Osteoblast (primary cell): ENCODE measurements at regions not wholly inside any gene's neighbourhood (a gene's known extent, or its start where the extent isn't known, plus 50 kb on each side); places are given as distances from the start of the nearest gene placed in this dataset.

Source experiments
- DNase-seq: peaks from one replicate; pipeline ENCODE4 v3.0.0; 2011; ENCODE audit warnings: low spot score, mixed read lengths; ENCODE audit not compliant: insufficient read length; ENCODE audit errors: missing footprints
- H2AFZ ChIP-seq: 2 replicates; pipeline ENCODE4 v1.6.0; 2011; ENCODE audit warnings: mild to moderate bottlenecking, low read length
- H3K27ac ChIP-seq: 2 replicates; pipeline ENCODE4 v1.5.1; 2011; ENCODE audit warnings: mild to moderate bottlenecking, low read depth, low read length, moderate library complexity
- H3K27me3 ChIP-seq: 2 replicates; pipeline ENCODE4 v1.6.0; 2012; ENCODE audit warnings: mild to moderate bottlenecking, control low read depth, inconsistent platforms, low read length, moderate library complexity; ENCODE audit not compliant: insufficient read depth
- H3K36me3 ChIP-seq: 2 replicates; pipeline ENCODE4 v1.5.1; 2011; ENCODE audit warnings: mild to moderate bottlenecking, low read length, control low read depth, moderate library complexity; ENCODE audit not compliant: insufficient read depth
- H3K4me1 ChIP-seq: 2 replicates; pipeline ENCODE4 v1.5.1; 2011; ENCODE audit warnings: mild to moderate bottlenecking, low read length, control low read depth, moderate library complexity; ENCODE audit not compliant: insufficient read depth
- H3K4me2 ChIP-seq: 2 replicates; pipeline ENCODE4 v1.6.0; 2011; ENCODE audit warnings: mild to moderate bottlenecking, low read length; ENCODE audit not compliant: insufficient read depth
- H3K4me3 ChIP-seq: fragments of 200-600 bp; sonication (generic); 3 replicates; pipeline ENCODE4 v1.5.1; 2012; ENCODE audit warnings: mild to moderate bottlenecking, low read length, inconsistent platforms; ENCODE audit not compliant: insufficient read depth
- H3K79me2 ChIP-seq: 2 replicates; pipeline ENCODE4 v1.6.0; 2012; ENCODE audit warnings: mild to moderate bottlenecking, low read length, control low read depth, inconsistent platforms; ENCODE audit not compliant: insufficient read depth
- H3K9me3 ChIP-seq: 2 replicates; pipeline ENCODE4 v1.5.1; 2011; ENCODE audit warnings: low read depth, low read length, control low read depth
- H4K20me1 ChIP-seq: 2 replicates; pipeline ENCODE4 v1.6.0; 2012; ENCODE audit warnings: mild to moderate bottlenecking, low read length, control low read depth; ENCODE audit not compliant: insufficient read depth
- TF ChIP-seq, protein P1 (sequence below): IDR thresholded peaks from 2 replicates; pipeline ENCODE4 v1.5.1; 2011; ENCODE audit warnings: mild to moderate bottlenecking, low read depth, low read length, moderate library complexity; ENCODE audit errors: extremely low read depth

DNA sequence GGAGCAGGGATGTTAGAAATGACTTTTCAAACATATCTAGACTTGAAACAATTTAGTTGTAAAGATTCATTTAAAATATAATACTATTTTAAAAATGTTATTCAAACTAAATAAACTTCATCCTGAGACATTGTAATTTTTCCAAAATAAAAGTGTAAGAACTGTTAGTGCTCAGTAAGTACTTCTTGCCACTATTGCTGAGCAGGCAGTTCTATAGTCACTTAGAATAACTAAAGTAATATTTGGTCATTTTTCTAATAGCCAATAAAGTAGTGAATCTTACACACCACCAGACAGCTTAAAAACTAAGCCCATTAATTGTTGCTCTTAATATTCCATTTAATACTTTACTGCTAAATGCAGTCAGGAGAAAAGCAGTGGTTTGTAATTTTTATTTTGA is 1120.0 kb upstream of the CDH10 start:
- no peaks in the 10 kb centered on the region for H3K36me3 ChIP-seq
- TF ChIP-seq, protein P1, sequence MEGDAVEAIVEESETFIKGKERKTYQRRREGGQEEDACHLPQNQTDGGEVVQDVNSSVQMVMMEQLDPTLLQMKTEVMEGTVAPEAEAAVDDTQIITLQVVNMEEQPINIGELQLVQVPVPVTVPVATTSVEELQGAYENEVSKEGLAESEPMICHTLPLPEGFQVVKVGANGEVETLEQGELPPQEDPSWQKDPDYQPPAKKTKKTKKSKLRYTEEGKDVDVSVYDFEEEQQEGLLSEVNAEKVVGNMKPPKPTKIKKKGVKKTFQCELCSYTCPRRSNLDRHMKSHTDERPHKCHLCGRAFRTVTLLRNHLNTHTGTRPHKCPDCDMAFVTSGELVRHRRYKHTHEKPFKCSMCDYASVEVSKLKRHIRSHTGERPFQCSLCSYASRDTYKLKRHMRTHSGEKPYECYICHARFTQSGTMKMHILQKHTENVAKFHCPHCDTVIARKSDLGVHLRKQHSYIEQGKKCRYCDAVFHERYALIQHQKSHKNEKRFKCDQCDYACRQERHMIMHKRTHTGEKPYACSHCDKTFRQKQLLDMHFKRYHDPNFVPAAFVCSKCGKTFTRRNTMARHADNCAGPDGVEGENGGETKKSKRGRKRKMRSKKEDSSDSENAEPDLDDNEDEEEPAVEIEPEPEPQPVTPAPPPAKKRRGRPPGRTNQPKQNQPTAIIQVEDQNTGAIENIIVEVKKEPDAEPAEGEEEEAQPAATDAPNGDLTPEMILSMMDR = no peak

DNA sequence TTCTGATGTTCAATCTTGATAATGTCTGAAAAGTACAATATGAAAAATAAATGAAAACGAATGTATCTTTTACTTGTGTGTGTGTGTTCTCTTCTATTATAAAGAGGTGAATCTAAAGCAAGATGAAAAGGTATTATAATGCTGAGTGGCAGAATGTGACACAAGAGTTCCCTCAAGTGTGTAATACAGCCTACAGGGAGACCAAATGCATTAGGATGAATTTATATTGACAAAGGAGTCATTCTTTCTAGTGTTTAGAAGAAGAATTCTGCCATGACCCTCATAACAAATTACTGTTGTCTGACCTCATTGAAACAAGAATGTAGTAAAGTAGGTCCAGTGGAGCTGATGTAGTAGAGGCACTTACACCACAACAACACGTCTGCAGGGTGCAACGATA is 1119.0 kb upstream of the CDH10 start:
- no peak for DNase-seq
- Histone ChIP-seq H2AFZ (no peak overlapping the region), H3K27ac (no peak overlapping the region), H3K9me3 (no peaks in the 10 kb centered on the region), H3K27me3 (no peaks in the 10 kb centered on the region), H3K4me2 (no peak overlapping the region), H3K36me3 (no peaks in the 10 kb centered on the region), H3K79me2 (no peaks in the 10 kb centered on the region), H3K4me3 (no peak overlapping the region), H4K20me1 (no peaks in the 10 kb centered on the region), H3K4me1 (no peaks in the 10 kb centered on the region)
- TF ChIP-seq, protein P1 = no peak

More for the DNA sequence above, 1120.0 kb upstream of the CDH10 start:
- Histone ChIP-seq H3K9me3 (no peaks in the 10 kb centered on the region), H3K27me3 (no peaks in the 10 kb centered on the region), H3K4me3 (no peak overlapping the region), H3K4me1 (no peaks in the 10 kb centered on the region), H2AFZ (no peak overlapping the region), H3K79me2 (no peaks in the 10 kb centered on the region), H4K20me1 (no peaks in the 10 kb centered on the region), H3K27ac (no peak overlapping the region), H3K4me2 (no peak overlapping the region)
- DNase-seq = no peak

DNA sequence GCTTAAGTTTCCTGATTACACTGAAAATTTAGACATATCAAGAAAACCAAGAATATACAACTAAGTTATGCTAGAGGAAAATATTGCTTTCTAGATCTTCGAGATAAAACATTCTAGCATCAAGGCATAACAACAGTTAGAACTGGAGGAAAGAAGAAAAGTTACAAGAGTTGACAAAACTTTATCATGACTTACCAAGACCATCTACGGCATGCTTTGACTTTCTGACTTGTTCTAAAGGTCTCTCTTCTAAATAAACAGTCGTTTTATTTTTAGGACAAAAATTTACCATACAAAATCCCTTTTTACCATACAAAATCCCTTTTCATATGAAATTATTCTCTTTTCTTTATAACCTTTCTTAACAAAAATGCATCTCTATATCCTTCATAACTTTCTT is 1110.1 kb upstream of the CDH10 start:
- Histone ChIP-seq H3K4me3 (no peak overlapping the region), H3K27ac (no peak overlapping the region), H3K4me1 (no peaks in the 10 kb centered on the region), H3K79me2 (no peaks in the 10 kb centered on the region), H3K27me3 (no peaks in the 10 kb centered on the region), H3K36me3 (no peaks in the 10 kb centered on the region), H3K4me2 (no peak overlapping the region), H4K20me1 (no peaks in the 10 kb centered on the region), H2AFZ (no peak overlapping the region), H3K9me3 (peaks cover 2% of the 10 kb centered on the region)
- no peak for DNase-seq
- TF ChIP-seq, protein P1 = no peak

DNA sequence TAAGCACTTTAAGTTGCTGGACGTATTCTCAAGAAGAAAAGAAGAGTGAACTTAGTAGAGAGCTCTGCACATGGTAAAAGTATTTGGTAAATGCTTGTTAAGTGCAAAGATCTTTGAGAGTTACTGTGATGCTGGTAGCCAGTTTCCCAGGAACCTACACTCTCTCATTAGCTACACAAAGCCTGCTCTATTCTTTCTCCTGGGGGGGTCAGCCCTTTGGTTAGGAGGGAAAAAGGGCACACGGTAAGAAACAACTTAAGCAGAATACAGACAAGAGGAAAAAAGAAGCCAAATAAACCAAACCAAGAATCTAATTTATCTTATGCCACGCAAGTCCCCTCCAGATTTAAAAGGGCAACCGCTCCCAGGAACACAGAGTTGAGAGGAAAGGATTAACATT is 1100.1 kb upstream of the CDH10 start:
- Histone ChIP-seq H3K79me2 (no peaks in the 10 kb centered on the region), H2AFZ (no peak overlapping the region), H3K4me3 (no peak overlapping the region), H4K20me1 (no peaks in the 10 kb centered on the region), H3K9me3 (no peaks in the 10 kb centered on the region), H3K36me3 (no peaks in the 10 kb centered on the region), H3K4me1 (no peaks in the 10 kb centered on the region), H3K4me2 (no peak overlapping the region), H3K27me3 (no peaks in the 10 kb centered on the region), H3K27ac (no peak overlapping the region)
- no peak for DNase-seq
- TF ChIP-seq, protein P1 = no peak
